ENCODE measurements at regions not wholly inside any gene's neighbourhood (a gene's known extent, or its start where the extent isn't known, plus 50 kb on each side); places are given as distances from the start of the nearest gene placed in this dataset.

DNA sequence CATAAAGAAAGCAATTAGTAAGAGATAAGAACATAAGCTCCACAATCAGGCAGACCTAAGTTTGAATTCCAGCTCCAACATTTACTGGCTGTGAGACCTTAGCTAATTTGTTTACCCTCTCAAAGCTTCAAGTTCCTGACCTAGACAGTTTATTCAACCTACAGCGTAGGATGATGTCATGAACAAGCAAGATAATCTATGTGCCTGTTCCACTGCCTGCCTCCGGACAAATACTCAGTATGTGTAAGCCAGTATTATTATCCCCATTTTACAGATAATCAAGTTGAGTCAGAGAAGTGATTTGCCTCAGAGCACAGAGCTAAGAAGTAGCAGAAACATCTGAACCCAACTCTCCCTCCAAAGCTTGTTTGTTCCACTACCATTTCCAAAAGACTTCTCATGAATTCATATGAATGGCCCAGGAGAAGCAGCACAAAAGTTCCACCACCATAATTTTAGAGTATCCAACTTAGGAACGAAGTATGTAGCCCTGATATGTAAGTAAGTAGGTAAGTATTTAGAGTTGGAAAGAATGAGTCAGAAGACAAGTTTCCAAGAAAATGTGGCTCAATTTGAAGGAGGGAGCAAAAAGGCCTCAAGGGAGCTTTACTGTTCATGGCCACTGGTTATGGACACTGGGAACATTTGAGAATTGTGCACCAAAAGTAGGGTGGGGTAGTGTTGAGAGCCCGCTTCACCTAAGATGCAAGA is 398.2 kb downstream of the NFIB start:
- TF ChIP-seq, protein P1, sequence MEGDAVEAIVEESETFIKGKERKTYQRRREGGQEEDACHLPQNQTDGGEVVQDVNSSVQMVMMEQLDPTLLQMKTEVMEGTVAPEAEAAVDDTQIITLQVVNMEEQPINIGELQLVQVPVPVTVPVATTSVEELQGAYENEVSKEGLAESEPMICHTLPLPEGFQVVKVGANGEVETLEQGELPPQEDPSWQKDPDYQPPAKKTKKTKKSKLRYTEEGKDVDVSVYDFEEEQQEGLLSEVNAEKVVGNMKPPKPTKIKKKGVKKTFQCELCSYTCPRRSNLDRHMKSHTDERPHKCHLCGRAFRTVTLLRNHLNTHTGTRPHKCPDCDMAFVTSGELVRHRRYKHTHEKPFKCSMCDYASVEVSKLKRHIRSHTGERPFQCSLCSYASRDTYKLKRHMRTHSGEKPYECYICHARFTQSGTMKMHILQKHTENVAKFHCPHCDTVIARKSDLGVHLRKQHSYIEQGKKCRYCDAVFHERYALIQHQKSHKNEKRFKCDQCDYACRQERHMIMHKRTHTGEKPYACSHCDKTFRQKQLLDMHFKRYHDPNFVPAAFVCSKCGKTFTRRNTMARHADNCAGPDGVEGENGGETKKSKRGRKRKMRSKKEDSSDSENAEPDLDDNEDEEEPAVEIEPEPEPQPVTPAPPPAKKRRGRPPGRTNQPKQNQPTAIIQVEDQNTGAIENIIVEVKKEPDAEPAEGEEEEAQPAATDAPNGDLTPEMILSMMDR (IDR thresholded peaks at IDR 0.05): no peak
- TF ChIP-seq POLR2A (IDR thresholded peaks at IDR 0.05): no peak

All from Peyer's patch (tissue), 4 donors.